HG02610 (cell line): ENCODE measurements at regions not wholly inside any gene's neighbourhood (a gene's known extent, or its start where the extent isn't known, plus 50 kb on each side); places are given as distances from the start of the nearest gene placed in this dataset.
"Not testable (repeated sequence)": the region's sequence is repeated elsewhere in the genome, so short reads cannot be mapped to it uniquely, and the experiment has no call there.

ENCODE experiments used
- ATAC-seq: cut with Tn5 transposase; IDR thresholded peaks from one replicate; pipeline ENCODE4 v1.9.1; 2021; ENCODE audit warnings: mild to moderate bottlenecking, moderate library complexity; ENCODE audit not compliant: unreplicated experiment

- no peak for ATAC-seq
Measured at GRCh38 chr3:171979081-171979480, 60.3 kb upstream of the FNDC3B start.

- peak; percentile 72 for ATAC-seq
Measured at GRCh38 chr3:171980578-171981270, 58.7 kb upstream of the FNDC3B start.

DNA sequence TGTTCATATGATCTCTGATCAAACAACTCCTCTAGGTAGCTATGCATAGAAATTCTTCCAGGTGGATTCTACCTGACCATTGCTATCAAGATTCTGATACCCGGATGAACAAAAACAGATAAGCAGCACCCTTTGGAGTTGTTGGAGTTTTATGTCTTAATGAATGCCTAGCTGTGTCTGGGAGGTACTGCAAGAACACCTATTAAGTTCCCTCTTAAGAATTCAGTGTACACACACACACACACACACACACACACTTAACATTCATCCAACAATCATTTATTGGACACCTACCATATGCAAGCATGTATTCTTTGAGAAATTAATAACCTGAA lies 58.1 kb upstream of the FNDC3B start:
- ATAC-seq, result no peak

DNA sequence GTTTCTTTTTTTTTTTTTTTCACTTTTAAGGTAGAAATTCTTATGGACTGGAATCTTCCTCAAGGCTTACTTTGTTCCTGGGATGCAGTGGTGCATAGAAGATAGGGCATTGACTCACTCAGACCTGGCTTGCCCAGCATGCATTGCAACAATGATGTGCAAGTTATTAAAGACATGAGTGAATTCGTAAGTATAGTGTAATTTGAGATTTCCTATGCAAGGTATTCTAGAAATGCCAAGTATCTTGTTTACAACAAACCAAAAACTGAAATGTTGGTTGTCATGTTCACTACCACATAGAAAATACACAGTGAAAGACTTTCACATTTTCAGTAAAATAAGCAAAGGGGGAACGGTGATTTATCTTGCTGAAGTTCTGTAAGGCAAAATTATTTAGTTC lies 56.5 kb upstream of the FNDC3B start:
- no peak for ATAC-seq

DNA sequence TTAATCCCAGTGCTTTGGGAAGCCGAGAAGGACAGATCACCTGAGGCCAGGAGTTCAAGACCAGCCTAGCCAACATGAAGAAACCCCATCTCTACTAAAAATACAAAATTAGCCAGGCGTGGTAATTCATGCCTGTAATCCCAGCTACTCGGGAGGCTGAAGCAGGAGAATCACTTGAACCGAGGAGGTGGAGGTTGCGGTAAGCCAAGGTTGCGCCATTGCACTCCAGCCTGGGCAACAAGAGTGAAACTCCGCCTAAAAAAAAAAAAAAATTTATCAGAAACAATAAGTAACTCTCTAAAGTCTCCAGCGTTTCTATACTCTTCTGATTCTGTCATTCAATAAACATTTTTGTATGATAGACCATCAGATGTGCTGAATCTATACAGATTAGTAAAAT lies 55.7 kb upstream of the FNDC3B start:
- ATAC-seq, result not testable (repeated sequence)

- ATAC-seq, result no peak
Measured at GRCh38 chr3:171984883-171985282, 54.5 kb upstream of the FNDC3B start.

DNA sequence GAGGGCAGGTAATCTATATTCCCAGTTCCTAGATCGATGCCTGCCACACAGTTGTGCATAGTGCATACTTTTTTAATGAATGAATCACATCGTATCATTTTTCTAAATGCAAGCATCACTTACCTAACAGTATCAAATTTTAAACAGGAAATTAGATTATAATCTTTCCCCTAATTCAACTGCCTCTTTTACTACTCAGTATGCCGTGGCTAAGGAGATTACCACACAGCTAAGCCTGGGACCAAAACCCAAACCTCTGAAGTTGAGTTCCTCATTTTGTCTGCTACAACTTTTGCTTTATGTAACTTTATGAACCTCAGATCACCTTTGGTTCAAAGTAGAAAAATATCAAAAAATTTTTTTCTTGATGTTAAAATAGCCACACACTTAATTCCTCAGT lies 53.2 kb upstream of the FNDC3B start:
- peak; percentile 59 for ATAC-seq

GRCh38 chr3:171986757-171987518 lies 52.4 kb upstream of the FNDC3B start:
- ATAC-seq, result no peak
